A549 (cell line): ENCODE measurements at regions not wholly inside any gene's neighbourhood (a gene's known extent, or its start where the extent isn't known, plus 50 kb on each side); places are given as distances from the start of the nearest gene placed in this dataset.

Experiments
- ATAC-seq, 2 experiments: fragments of 200-7000 bp in 1 of 2; fragments of >200 bp in 1 of 2; cut with Nextera tagmentation in 1 of 2; cut with Tn5 transposase in 1 of 2; 3 replicates each; pipeline versions ENCODE4 v1.8.0 to v1.9.1; 2018 to 2020; ENCODE audit warnings: mild to moderate bottlenecking in 1 of 2, moderate library complexity in 1 of 2
- CTCF ChIA-PET: fragments of 300-600 bp; sonication (Branson Sonifier 250); formaldehyde crosslinking; extraction: SDS; loops from one replicate; lab custom pipeline; 2021; ENCODE audit warnings: antibody characterized with exemption, inconsistent platforms; lab: Yijun Ruan, JAX
- POLR2A ChIA-PET: fragments of 350-600 bp; formaldehyde crosslinking; extraction: SDS; loops from one replicate; lab custom pipeline; 2021; ENCODE audit warnings: antibody characterized with exemption, inconsistent platforms; lab: Yijun Ruan, JAX
- DNase-seq, 2 experiments: peaks; one replicate each; pipeline versions ENCODE4 v3.0.0 to v3.0.0-alpha.2; 2011 to 2016; ENCODE audit warnings: low read depth in 1 of 2, low spot score in 1 of 2
- FAIRE-seq: peaks from 2 replicates; lab custom pipeline; 2011; peaks lifted over from hg19 to GRCh38; lab: Jason Lieb, UNC
- H3K27ac ChIP-seq, 2 experiments: fragments of >200 bp; sonication (Bioruptor Twin); formaldehyde crosslinking; 3 replicates each; pipeline ENCODE4 v1.5.1; 2016 to 2017
- H3K4me1 ChIP-seq: fragments of >200 bp; sonication (Bioruptor Twin); formaldehyde crosslinking; 3 replicates; pipeline ENCODE4 v1.6.1; 2016
- H3K4me2 ChIP-seq: fragments of >200 bp; sonication (Bioruptor Twin); formaldehyde crosslinking; 3 replicates; pipeline ENCODE4 v1.6.1; 2016
- H3K4me3 ChIP-seq: fragments of >200 bp; sonication (Bioruptor Twin); formaldehyde crosslinking; 3 replicates; pipeline ENCODE4 v1.5.1; 2016
- H3K9me3 ChIP-seq: fragments of >200 bp; sonication (Bioruptor Twin); formaldehyde crosslinking; 3 replicates; pipeline ENCODE4 v1.6.1; 2016
- CBX8 ChIP-seq: fragments of 200-600 bp; sonication (generic); IDR thresholded peaks from 2 replicates; pipeline ENCODE4 v1.6.1; 2016
- CHD2 ChIP-seq: fragments of 150-350 bp; IDR thresholded peaks from 2 replicates; pipeline ENCODE4 v1.6.1; 2014; ENCODE audit warnings: low read length; ENCODE audit not compliant: partially characterized antibody
- ESRRA ChIP-seq: fragments of 150-350 bp; IDR thresholded peaks from 2 replicates; pipeline ENCODE4 v1.6.1; 2014; ENCODE audit warnings: mild to moderate bottlenecking, low read length, borderline replicate concordance
- FOSB ChIP-seq: fragments of 250-450 bp; sonication (Bioruptor Pico); IDR thresholded peaks from 2 replicates; pipeline ENCODE4 v1.5.0; 2020; ENCODE audit warnings: mild to moderate bottlenecking, moderate library complexity
- GATA3 ChIP-seq: IDR thresholded peaks from 2 replicates; pipeline ENCODE4 v1.6.1; 2012; ENCODE audit warnings: borderline replicate concordance
- JUN ChIP-seq, 2 experiments: fragments of >200 bp; sonication (Bioruptor Twin); formaldehyde crosslinking; IDR thresholded peaks; 2 replicates in 1 of 2; 3 replicates in 1 of 2; pipeline ENCODE4 v1.6.1; 2016 to 2017
- KDM1A ChIP-seq: fragments of 200-600 bp; sonication (generic); IDR thresholded peaks from 2 replicates; pipeline ENCODE4 v1.6.1; 2016; ENCODE audit warnings: low read depth, mild to moderate bottlenecking
- MYC ChIP-seq: IDR thresholded peaks from 2 replicates; pipeline ENCODE4 v1.6.1; 2012; ENCODE audit warnings: mild to moderate bottlenecking, inconsistent platforms, low read length, improper control_type of control experiment, borderline replicate concordance
- NFE2L2 ChIP-seq: fragments of 150-350 bp; conservative IDR thresholded peaks from 2 replicates; pipeline ENCODE4 v1.6.1; 2014; ENCODE audit warnings: low read length
- NR3C1 ChIP-seq: fragments of >200 bp; sonication (Bioruptor Twin); formaldehyde crosslinking; IDR thresholded peaks from 3 replicates; pipeline ENCODE4 v1.6.1; 2017
- PHF8 ChIP-seq: fragments of 200-600 bp; sonication (generic); IDR thresholded peaks from 2 replicates; pipeline ENCODE4 v1.6.1; 2016; ENCODE audit warnings: low read depth, mild to moderate bottlenecking, antibody characterized with exemption, moderate library complexity, borderline replicate concordance
- RAD21 ChIP-seq, 2 experiments: fragments of >200 bp in 1 of 2; sonication (Bioruptor Twin) in 1 of 2; formaldehyde crosslinking in 1 of 2; IDR thresholded peaks in 1 of 2; conservative IDR thresholded peaks in 1 of 2; 2 replicates in 1 of 2; 3 replicates in 1 of 2; pipeline ENCODE4 v1.6.1; 2012 to 2018; ENCODE audit warnings: inconsistent platforms in 1 of 2
- REST ChIP-seq: fragments of 200-600 bp; sonication (generic); IDR thresholded peaks from 2 replicates; pipeline ENCODE4 v1.6.1; 2016; ENCODE audit warnings: antibody characterized with exemption, mild to moderate bottlenecking, moderate library complexity
- SREBF2 ChIP-seq: fragments of 450-650 bp; IDR thresholded peaks from 2 replicates; pipeline ENCODE4 v1.6.1; 2014; ENCODE audit warnings: mild to moderate bottlenecking, moderate library complexity
- TFCP2L1 ChIP-seq: fragments of 250-450 bp; sonication (Bioruptor Pico); IDR thresholded peaks from 2 replicates; pipeline ENCODE4 v1.5.0; 2021; ENCODE audit warnings: mild to moderate bottlenecking
- ZSCAN20 ChIP-seq: fragments of 250-450 bp; sonication (Bioruptor Pico); IDR thresholded peaks from 2 replicates; pipeline ENCODE4 v1.8.0; 2022; ENCODE audit warnings: mild to moderate bottlenecking, moderate library complexity
- WGBS: methylation state at CpG from one replicate; pipeline ENCODE4 v1.1.6; 2017; ENCODE audit errors: missing lambda C conversion rate; 5-methylcytosine and 5-hydroxymethylcytosine counted together
- TF ChIP-seq, protein P1 (sequence below): IDR thresholded peaks from 2 replicates; pipeline ENCODE4 v1.6.1; 2012; ENCODE audit warnings: low read depth, borderline replicate concordance
- TF ChIP-seq, protein P2 (sequence below): fragments of >200 bp; sonication (Bioruptor Twin); formaldehyde crosslinking; IDR thresholded peaks from 2 replicates; pipeline ENCODE4 v1.6.1; 2016
- TF ChIP-seq, protein P3 (sequence below): fragments of >200 bp; sonication (Bioruptor Twin); formaldehyde crosslinking; IDR thresholded peaks from 3 replicates; pipeline ENCODE4 v1.6.1; 2016

GRCh38 chr22:48147404-48147803, 1385.0 kb downstream of the TBC1D22A start (continued):
- TF ChIP-seq KDM1A: no peak
- TF ChIP-seq, protein P1, sequence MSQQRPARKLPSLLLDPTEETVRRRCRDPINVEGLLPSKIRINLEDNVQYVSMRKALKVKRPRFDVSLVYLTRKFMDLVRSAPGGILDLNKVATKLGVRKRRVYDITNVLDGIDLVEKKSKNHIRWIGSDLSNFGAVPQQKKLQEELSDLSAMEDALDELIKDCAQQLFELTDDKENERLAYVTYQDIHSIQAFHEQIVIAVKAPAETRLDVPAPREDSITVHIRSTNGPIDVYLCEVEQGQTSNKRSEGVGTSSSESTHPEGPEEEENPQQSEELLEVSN: no peak
- TF ChIP-seq ESRRA: no peak
- TF ChIP-seq, all 56 proteins: peak for 0

DNA sequence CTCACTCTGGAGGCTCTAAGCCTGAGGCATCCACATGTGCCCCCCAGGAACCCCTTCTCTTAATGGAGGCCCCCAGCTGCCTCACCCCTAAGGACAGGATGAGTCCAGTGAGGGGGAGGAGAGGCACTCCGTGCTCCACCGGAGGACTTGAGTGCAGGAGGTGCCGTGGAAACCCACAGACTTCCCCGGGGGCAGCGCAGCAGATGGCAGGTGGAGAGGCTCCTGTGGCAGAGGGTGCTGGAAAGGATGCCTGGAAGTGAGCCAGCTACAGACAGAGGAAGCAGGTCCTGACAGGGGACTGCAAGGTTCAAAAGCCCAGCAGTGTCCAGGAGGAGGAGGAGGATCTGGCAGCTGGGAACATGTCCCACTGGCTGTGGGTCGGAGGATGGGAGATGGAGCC, 1384.0 kb downstream of the TBC1D22A start:
- Histone ChIP-seq H3K27ac (no peak overlapping the region), H3K4me2 (no peak overlapping the region), H3K9me3 (no peaks in the 10 kb centered on the region), H3K4me1 (no peaks in the 10 kb centered on the region), H3K4me3 (no peak overlapping the region)
- WGBS: 73% methylated on average over 6 of the region's 6 CpGs
- CTCF ChIA-PET: no interaction called here
- TF ChIP-seq CHD2: no peak
- no peak for FAIRE-seq
- no peak for ATAC-seq
- DNase-seq: no peak
- POLR2A ChIA-PET: no interaction called here

DNA sequence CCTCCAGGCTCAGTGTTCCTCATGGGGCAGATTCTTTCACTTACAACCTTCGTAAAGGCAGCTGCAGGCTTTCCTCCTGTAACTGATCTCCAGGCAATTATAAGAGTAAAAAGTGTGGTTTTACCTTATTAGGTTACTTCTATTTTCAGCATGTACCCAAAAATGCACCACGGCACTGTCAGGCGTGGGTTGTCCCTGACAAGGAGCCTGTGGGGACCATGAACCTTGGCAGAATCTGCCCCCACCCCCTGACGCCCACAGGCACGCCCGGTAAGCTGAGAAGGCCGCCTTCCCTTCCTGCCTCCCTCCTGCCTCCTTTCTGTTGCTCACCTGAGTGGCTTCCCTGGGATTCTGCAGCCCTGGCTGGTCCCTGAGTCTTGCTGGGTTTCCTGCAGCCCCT, 1383.3 kb downstream of the TBC1D22A start:
- H3K4me2 ChIP-seq: no peak overlapping the region
- POLR2A ChIA-PET: no interaction called here
- H3K9me3 ChIP-seq: no peaks in the 10 kb centered on the region
- 77% methylated on average over 4 of the region's 7 CpGs for WGBS
- FAIRE-seq (no peak), DNase-seq (no peak), ATAC-seq (no peak)
- CTCF ChIA-PET: no interaction called here
- no peaks in the 10 kb centered on the region for H3K4me1 ChIP-seq
- no peak overlapping the region for H3K4me3 ChIP-seq
- no peak for TF ChIP-seq MYC
- TF ChIP-seq NFE2L2: no peak
- TF ChIP-seq, protein P1: no peak
- no peak for TF ChIP-seq FOSB (CRISPR knock-in tag)
- TF ChIP-seq GATA3: no peak
- TF ChIP-seq SREBF2: no peak
- TF ChIP-seq CBX8: no peak
- no peak for TF ChIP-seq JUN (IDR thresholded peaks at IDR 0.05)
- no peak overlapping the region for H3K27ac ChIP-seq

DNA sequence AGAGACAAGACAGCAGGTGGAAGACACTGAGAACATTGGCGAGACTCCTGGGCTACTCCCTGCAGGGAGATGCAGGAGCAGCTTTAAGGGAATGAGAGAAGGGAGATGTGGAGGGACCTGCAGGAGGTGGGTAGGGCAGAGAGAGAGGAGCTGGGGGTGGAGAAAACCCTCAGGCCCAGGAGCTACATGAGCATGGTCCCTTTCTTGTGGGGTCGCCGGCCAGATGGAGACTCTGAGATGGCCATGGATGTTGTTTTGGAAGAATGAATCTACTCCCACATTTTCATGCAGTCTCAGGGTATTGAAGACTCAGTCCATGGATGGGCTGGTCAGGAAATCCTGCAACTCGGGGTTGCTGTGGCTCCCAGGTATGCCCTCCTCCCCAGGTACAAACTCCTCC, 1381.9 kb downstream of the TBC1D22A start:
- no peak overlapping the region for H3K4me2 ChIP-seq
- TF ChIP-seq PHF8 (no peak), ZSCAN20 (CRISPR knock-in tag) (no peak), CBX8 (no peak), REST (no peak), SREBF2 (no peak), ESRRA (no peak), KDM1A (no peak), TFCP2L1 (CRISPR knock-in tag) (no peak), RAD21 (conservative IDR thresholded peaks at IDR 0.05 in 1 of 2, IDR thresholded peaks at IDR 0.05 in 1 of 2) (no peak), NR3C1 (no peak)
- TF ChIP-seq, protein P1: no peak
- TF ChIP-seq, protein P2, sequence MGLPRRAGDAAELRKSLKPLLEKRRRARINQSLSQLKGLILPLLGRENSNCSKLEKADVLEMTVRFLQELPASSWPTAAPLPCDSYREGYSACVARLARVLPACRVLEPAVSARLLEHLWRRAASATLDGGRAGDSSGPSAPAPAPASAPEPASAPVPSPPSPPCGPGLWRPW: no peak
- TF ChIP-seq, protein P3, sequence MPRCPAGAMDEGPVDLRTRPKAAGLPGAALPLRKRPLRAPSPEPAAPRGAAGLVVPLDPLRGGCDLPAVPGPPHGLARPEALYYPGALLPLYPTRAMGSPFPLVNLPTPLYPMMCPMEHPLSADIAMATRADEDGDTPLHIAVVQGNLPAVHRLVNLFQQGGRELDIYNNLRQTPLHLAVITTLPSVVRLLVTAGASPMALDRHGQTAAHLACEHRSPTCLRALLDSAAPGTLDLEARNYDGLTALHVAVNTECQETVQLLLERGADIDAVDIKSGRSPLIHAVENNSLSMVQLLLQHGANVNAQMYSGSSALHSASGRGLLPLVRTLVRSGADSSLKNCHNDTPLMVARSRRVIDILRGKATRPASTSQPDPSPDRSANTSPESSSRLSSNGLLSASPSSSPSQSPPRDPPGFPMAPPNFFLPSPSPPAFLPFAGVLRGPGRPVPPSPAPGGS: no peak
- no peaks in the 10 kb centered on the region for H3K4me1 ChIP-seq
- DNase-seq (no peak), FAIRE-seq (no peak), ATAC-seq (no peak)
- no peak overlapping the region for H3K4me3 ChIP-seq
- WGBS: 93% methylated on average over 4 of the region's 4 CpGs
- H3K9me3 ChIP-seq: no peaks in the 10 kb centered on the region
- POLR2A ChIA-PET: no interaction called here
- no peak overlapping the region for H3K27ac ChIP-seq
- CTCF ChIA-PET: no interaction called here
